ENCODE measurements at regions not wholly inside any gene's neighbourhood (a gene's known extent, or its start where the extent isn't known, plus 50 kb on each side); places are given as distances from the start of the nearest gene placed in this dataset.

GRCh38 chr1:178629252-178630154, 95.5 kb upstream of the RALGPS2 start:
- Histone ChIP-seq H3K36me3 (ENCODE audit: control insufficient read depth in 2 of 3, insufficient read depth in 3 of 3, low read length in 3 of 3) (no peaks in the 10 kb centered on the region), H3K4me1 (ENCODE audit: control insufficient read depth in 2 of 3, insufficient read depth in 2 of 3, low read depth in 1 of 3, low read length in 3 of 3) (no peaks in the 10 kb centered on the region), H3K9me3 (ENCODE audit: control insufficient read depth in 2 of 3, insufficient read depth in 1 of 3, low read length in 3 of 3) (no peaks in the 10 kb centered on the region), H3K27me3 (ENCODE audit: control insufficient read depth, insufficient read depth, low read length) (no peaks in the 10 kb centered on the region), H3K9ac (ENCODE audit: low read length in 3 of 3) (no peak overlapping the region), H3K4me3 (ENCODE audit: low read length in 3 of 3) (no peak overlapping the region), H3K27ac (ENCODE audit: low read depth in 2 of 2, low read length in 2 of 2) (no peak overlapping the region)
- FAIRE-seq (no peak), DNase-seq (no peak)
- intact Hi-C loops (cut with DNase I), result no loop called here
- TF ChIP-seq, protein P1, sequence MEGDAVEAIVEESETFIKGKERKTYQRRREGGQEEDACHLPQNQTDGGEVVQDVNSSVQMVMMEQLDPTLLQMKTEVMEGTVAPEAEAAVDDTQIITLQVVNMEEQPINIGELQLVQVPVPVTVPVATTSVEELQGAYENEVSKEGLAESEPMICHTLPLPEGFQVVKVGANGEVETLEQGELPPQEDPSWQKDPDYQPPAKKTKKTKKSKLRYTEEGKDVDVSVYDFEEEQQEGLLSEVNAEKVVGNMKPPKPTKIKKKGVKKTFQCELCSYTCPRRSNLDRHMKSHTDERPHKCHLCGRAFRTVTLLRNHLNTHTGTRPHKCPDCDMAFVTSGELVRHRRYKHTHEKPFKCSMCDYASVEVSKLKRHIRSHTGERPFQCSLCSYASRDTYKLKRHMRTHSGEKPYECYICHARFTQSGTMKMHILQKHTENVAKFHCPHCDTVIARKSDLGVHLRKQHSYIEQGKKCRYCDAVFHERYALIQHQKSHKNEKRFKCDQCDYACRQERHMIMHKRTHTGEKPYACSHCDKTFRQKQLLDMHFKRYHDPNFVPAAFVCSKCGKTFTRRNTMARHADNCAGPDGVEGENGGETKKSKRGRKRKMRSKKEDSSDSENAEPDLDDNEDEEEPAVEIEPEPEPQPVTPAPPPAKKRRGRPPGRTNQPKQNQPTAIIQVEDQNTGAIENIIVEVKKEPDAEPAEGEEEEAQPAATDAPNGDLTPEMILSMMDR (IDR thresholded peaks at IDR 0.05; ENCODE audit: borderline replicate concordance, extremely low read depth, insufficient read depth), result no peak

- H3K4me3 ChIP-seq (ENCODE audit: low read length in 3 of 3), result no peak overlapping the region
- H3K27me3 ChIP-seq (ENCODE audit: control insufficient read depth, insufficient read depth, low read length), result no peaks in the 10 kb centered on the region
- intact Hi-C loops (cut with DNase I), result no loop called here
- H3K4me1 ChIP-seq (ENCODE audit: control insufficient read depth in 2 of 3, insufficient read depth in 2 of 3, low read depth in 1 of 3, low read length in 3 of 3), result no peaks in the 10 kb centered on the region
- no peaks in the 10 kb centered on the region for H3K36me3 ChIP-seq (ENCODE audit: control insufficient read depth in 2 of 3, insufficient read depth in 3 of 3, low read length in 3 of 3)
- no peak overlapping the region for H3K9ac ChIP-seq (ENCODE audit: low read length in 3 of 3)
- no peak overlapping the region for H3K27ac ChIP-seq (ENCODE audit: low read depth in 2 of 2, low read length in 2 of 2)
- H3K9me3 ChIP-seq (ENCODE audit: control insufficient read depth in 2 of 3, insufficient read depth in 1 of 3, low read length in 3 of 3), result no peaks in the 10 kb centered on the region
- FAIRE-seq (no peak), DNase-seq (no peak)
- TF ChIP-seq, protein P1 (IDR thresholded peaks at IDR 0.05; ENCODE audit: borderline replicate concordance, extremely low read depth, insufficient read depth), result no peak
These were observed 94.6 kb upstream of the RALGPS2 start for GRCh38 chr1:178630417-178630816.

DNA sequence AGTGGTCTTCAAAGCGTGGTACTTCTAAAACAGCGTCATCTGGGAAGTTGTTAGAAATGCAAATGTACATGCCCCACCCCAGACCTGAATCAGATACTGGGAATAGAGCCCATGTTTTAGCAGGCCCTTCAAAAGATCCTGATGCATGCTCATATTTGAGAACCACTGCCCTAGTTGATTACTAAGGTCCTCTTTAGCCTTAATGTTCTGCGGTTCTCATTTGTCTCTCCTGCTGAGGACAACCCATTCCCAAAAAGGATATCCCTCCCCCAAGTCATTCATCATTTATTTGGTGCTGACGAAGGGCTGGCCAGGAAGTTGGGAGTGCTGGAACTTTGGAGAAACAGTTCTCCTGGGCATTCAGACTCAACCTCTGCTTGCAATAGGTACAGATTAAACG, 92.4 kb upstream of the RALGPS2 start:
- Histone ChIP-seq H3K27me3 (ENCODE audit: control insufficient read depth, insufficient read depth, low read length) (no peaks in the 10 kb centered on the region), H3K4me3 (ENCODE audit: low read length in 3 of 3) (no peak overlapping the region), H3K27ac (ENCODE audit: low read depth in 2 of 2, low read length in 2 of 2) (no peak overlapping the region), H3K4me1 (ENCODE audit: control insufficient read depth in 2 of 3, insufficient read depth in 2 of 3, low read depth in 1 of 3, low read length in 3 of 3) (no peaks in the 10 kb centered on the region), H3K36me3 (ENCODE audit: control insufficient read depth in 2 of 3, insufficient read depth in 3 of 3, low read length in 3 of 3) (no peaks in the 10 kb centered on the region), H3K9me3 (ENCODE audit: control insufficient read depth in 2 of 3, insufficient read depth in 1 of 3, low read length in 3 of 3) (no peaks in the 10 kb centered on the region), H3K9ac (ENCODE audit: low read length in 3 of 3) (no peak overlapping the region)
- FAIRE-seq (no peak), DNase-seq (no peak)
- intact Hi-C loops (cut with DNase I), result no loop called here
- TF ChIP-seq, protein P1 (IDR thresholded peaks at IDR 0.05; ENCODE audit: borderline replicate concordance, extremely low read depth, insufficient read depth), result no peak

Data from kidney (tissue), 13 donors.